ENCODE measurements at regions not wholly inside any gene's neighbourhood (a gene's known extent, or its start where the extent isn't known, plus 50 kb on each side); places are given as distances from the start of the nearest gene placed in this dataset.

DNA sequence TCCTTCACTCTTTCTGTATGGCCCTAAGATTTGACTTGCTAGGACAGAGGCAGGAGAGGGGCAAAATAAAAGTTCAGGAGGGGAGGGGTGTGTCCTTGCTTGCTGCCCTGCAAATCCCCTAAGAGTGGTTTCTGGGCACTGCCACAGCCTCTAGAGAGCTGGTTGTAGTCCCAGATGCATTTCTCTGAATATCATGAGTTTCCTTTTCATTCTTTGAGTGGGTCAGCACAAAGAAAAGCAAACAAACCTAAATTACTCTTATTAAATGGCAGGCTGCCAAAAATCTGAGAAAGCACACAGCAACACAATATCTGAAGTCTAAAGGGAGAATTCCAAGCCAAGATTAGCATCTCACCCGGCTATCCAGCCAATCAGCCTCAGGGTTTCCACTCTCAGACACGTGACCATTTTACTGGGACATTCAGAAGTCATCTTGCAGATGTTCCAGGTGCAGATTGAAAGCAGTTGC lies 919.3 kb downstream of the TUSC7 start:
- Histone ChIP-seq H3K27me3 (ENCODE audit: low read depth, low read length) (no peaks in the 10 kb centered on the region), H3K9ac (ENCODE audit: low read length) (no peak overlapping the region), H3K4me1 (ENCODE audit: low read length) (peaks cover 7% of the 10 kb centered on the region), H3K4me2 (ENCODE audit: low read length) (no peak overlapping the region), H3K9me3 (ENCODE audit: insufficient read depth, low read length) (no peaks in the 10 kb centered on the region), H3K79me2 (ENCODE audit: low read length) (no peaks in the 10 kb centered on the region), H2AFZ (ENCODE audit: low read depth, low read length) (no peak overlapping the region), H3K27ac (ENCODE audit: low read length) (no peak overlapping the region), H3K36me3 (replicated peaks; ENCODE audit: low read depth, low read length) (no peaks in the 10 kb centered on the region), H3K4me3 (ENCODE audit: low read length) (no peak overlapping the region), H4K20me1 (ENCODE audit: insufficient read depth, low read length) (no peaks in the 10 kb centered on the region)
- TF ChIP-seq, protein P1, sequence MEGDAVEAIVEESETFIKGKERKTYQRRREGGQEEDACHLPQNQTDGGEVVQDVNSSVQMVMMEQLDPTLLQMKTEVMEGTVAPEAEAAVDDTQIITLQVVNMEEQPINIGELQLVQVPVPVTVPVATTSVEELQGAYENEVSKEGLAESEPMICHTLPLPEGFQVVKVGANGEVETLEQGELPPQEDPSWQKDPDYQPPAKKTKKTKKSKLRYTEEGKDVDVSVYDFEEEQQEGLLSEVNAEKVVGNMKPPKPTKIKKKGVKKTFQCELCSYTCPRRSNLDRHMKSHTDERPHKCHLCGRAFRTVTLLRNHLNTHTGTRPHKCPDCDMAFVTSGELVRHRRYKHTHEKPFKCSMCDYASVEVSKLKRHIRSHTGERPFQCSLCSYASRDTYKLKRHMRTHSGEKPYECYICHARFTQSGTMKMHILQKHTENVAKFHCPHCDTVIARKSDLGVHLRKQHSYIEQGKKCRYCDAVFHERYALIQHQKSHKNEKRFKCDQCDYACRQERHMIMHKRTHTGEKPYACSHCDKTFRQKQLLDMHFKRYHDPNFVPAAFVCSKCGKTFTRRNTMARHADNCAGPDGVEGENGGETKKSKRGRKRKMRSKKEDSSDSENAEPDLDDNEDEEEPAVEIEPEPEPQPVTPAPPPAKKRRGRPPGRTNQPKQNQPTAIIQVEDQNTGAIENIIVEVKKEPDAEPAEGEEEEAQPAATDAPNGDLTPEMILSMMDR (IDR thresholded peaks at IDR 0.05; ENCODE audit: low read depth, low read length), result no peak
- TF ChIP-seq EZH2phosphoT487 (IDR thresholded peaks at IDR 0.05; ENCODE audit: low read depth), result no peak

DNA sequence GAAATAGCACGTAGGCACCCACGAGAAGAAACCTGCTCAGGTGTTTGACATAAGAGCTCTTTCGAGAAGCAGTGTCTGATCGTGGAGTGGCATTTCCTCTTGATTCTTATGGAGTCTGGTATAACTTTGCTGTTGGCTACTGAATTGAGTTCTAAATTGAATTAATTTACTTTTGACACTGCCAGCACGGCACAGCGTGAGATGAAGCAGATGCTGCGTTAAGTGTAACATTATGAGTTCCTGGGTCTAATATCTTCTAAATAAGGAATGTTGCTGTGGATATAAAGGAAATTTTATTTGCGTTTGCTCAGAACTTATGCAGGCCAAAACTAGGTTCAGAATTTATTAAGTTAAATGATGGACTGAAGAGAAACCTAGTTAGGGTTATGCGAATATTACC lies 919.9 kb downstream of the TUSC7 start:
- Histone ChIP-seq H3K4me1 (ENCODE audit: low read length) (peaks cover 7% of the 10 kb centered on the region), H4K20me1 (ENCODE audit: insufficient read depth, low read length) (no peaks in the 10 kb centered on the region), H3K36me3 (replicated peaks; ENCODE audit: low read depth, low read length) (no peaks in the 10 kb centered on the region), H3K9ac (ENCODE audit: low read length) (no peak overlapping the region), H3K4me3 (ENCODE audit: low read length) (no peak overlapping the region), H3K9me3 (ENCODE audit: insufficient read depth, low read length) (no peaks in the 10 kb centered on the region), H2AFZ (ENCODE audit: low read depth, low read length) (no peak overlapping the region), H3K27me3 (ENCODE audit: low read depth, low read length) (no peaks in the 10 kb centered on the region), H3K79me2 (ENCODE audit: low read length) (no peaks in the 10 kb centered on the region), H3K4me2 (ENCODE audit: low read length) (no peak overlapping the region), H3K27ac (ENCODE audit: low read length) (no peak overlapping the region)
- TF ChIP-seq, protein P1 (IDR thresholded peaks at IDR 0.05; ENCODE audit: low read depth, low read length), result no peak
- TF ChIP-seq EZH2phosphoT487 (IDR thresholded peaks at IDR 0.05; ENCODE audit: low read depth), result no peak

DNA sequence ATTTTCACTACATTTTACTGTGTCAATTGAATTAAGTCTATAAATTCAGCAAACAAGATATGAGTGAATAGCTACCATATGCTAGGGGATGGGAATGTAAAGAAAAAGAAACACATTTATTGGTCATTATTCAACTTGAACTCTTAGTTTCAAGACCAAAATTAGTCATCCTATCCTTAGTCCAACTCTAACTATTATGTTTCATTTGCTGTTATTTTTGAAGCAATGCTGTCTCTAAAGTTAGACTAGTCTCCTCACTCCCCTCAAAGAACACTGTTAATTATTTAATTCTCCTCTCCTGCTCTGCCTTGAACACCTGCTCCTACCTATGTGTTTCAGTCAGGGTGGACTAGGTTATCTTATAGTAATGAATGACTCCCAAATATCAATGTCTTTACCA lies 920.9 kb downstream of the TUSC7 start:
- Histone ChIP-seq H3K4me2 (ENCODE audit: low read length) (no peak overlapping the region), H2AFZ (ENCODE audit: low read depth, low read length) (no peak overlapping the region), H3K4me1 (ENCODE audit: low read length) (peaks cover 7% of the 10 kb centered on the region), H3K79me2 (ENCODE audit: low read length) (no peaks in the 10 kb centered on the region), H3K36me3 (replicated peaks; ENCODE audit: low read depth, low read length) (no peaks in the 10 kb centered on the region), H3K9ac (ENCODE audit: low read length) (no peak overlapping the region), H3K9me3 (ENCODE audit: insufficient read depth, low read length) (no peaks in the 10 kb centered on the region), H3K27me3 (ENCODE audit: low read depth, low read length) (no peaks in the 10 kb centered on the region), H3K4me3 (ENCODE audit: low read length) (no peak overlapping the region), H4K20me1 (ENCODE audit: insufficient read depth, low read length) (no peaks in the 10 kb centered on the region), H3K27ac (ENCODE audit: low read length) (no peak overlapping the region)
- TF ChIP-seq, protein P1 (IDR thresholded peaks at IDR 0.05; ENCODE audit: low read depth, low read length), result no peak
- TF ChIP-seq EZH2phosphoT487 (IDR thresholded peaks at IDR 0.05; ENCODE audit: low read depth), result no peak

DNA sequence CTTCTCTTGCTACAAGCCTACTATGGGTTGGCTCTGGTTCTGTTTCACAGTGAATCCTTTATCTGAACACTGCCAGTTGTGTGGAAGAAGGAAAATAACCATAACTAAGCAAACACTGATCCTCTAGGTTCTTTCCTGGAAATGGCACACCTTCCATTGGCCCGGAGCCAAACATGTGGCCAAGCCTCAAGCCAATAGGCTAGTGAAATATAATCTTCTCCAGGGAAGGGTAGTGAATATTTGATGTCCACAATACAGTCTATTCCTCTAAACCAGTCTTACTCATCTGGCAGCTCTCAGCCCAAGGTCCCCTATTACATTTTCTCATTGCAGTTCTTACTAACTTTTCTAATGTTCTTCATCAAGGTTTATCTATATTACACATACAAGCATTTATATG lies 921.3 kb downstream of the TUSC7 start:
- no peaks in the 10 kb centered on the region for H3K36me3 ChIP-seq (replicated peaks; ENCODE audit: low read depth, low read length)
- no peak overlapping the region for H2AFZ ChIP-seq (ENCODE audit: low read depth, low read length)
- no peak overlapping the region for H3K27ac ChIP-seq (ENCODE audit: low read length)
- TF ChIP-seq EZH2phosphoT487 (IDR thresholded peaks at IDR 0.05; ENCODE audit: low read depth), result no peak
- TF ChIP-seq, protein P1 (IDR thresholded peaks at IDR 0.05; ENCODE audit: low read depth, low read length), result no peak
- no peaks in the 10 kb centered on the region for H3K9me3 ChIP-seq (ENCODE audit: insufficient read depth, low read length)
- H3K79me2 ChIP-seq (ENCODE audit: low read length), result no peaks in the 10 kb centered on the region
- no peak overlapping the region for H3K4me3 ChIP-seq (ENCODE audit: low read length)
- H3K4me1 ChIP-seq (ENCODE audit: low read length), result peaks cover 7% of the 10 kb centered on the region
- H4K20me1 ChIP-seq (ENCODE audit: insufficient read depth, low read length), result no peaks in the 10 kb centered on the region
- no peaks in the 10 kb centered on the region for H3K27me3 ChIP-seq (ENCODE audit: low read depth, low read length)
- H3K9ac ChIP-seq (ENCODE audit: low read length), result no peak overlapping the region
- no peak overlapping the region for H3K4me2 ChIP-seq (ENCODE audit: low read length)

All from OCI-LY3 (cell line).